ENCODE measurements at regions not wholly inside any gene's neighbourhood (a gene's known extent, or its start where the extent isn't known, plus 50 kb on each side); places are given as distances from the start of the nearest gene placed in this dataset.

GRCh38 chr6:113636357-113636824, 220.8 kb upstream of the MARCKS start:
- peaks cover 3% of the 10 kb centered on the region for H3K4me1 ChIP-seq (ENCODE audit: control insufficient read depth, insufficient read depth, low read length)
- H3K4me3 ChIP-seq (ENCODE audit: low read length in 2 of 2) = no peak overlapping the region
- H3K9me3 ChIP-seq (ENCODE audit: control insufficient read depth in 2 of 2, low read length in 2 of 2) = no peaks in the 10 kb centered on the region
- H3K27me3 ChIP-seq (ENCODE audit: control insufficient read depth in 1 of 2, insufficient read depth in 2 of 2, low read length in 2 of 2) = no peaks in the 10 kb centered on the region
- no peak overlapping the region for H3K9ac ChIP-seq (ENCODE audit: low read length in 2 of 2)
- no peaks in the 10 kb centered on the region for H3K36me3 ChIP-seq (ENCODE audit: control insufficient read depth in 2 of 2, insufficient read depth in 2 of 2, low read length in 2 of 2)
- no peak overlapping the region for H3K27ac ChIP-seq (ENCODE audit: low read length)

- Histone ChIP-seq H3K27me3 (ENCODE audit: control insufficient read depth in 1 of 2, insufficient read depth in 2 of 2, low read length in 2 of 2) (no peaks in the 10 kb centered on the region), H3K36me3 (ENCODE audit: control insufficient read depth in 2 of 2, insufficient read depth in 2 of 2, low read length in 2 of 2) (no peaks in the 10 kb centered on the region), H3K4me1 (ENCODE audit: control insufficient read depth, insufficient read depth, low read length) (no peaks in the 10 kb centered on the region), H3K4me3 (ENCODE audit: low read length in 2 of 2) (no peak overlapping the region), H3K9ac (ENCODE audit: low read length in 2 of 2) (no peak overlapping the region), H3K9me3 (ENCODE audit: control insufficient read depth in 2 of 2, low read length in 2 of 2) (no peaks in the 10 kb centered on the region), H3K27ac (ENCODE audit: low read length) (no peak overlapping the region)
Measured at GRCh38 chr6:113640051-113640450, 217.1 kb upstream of the MARCKS start.

DNA sequence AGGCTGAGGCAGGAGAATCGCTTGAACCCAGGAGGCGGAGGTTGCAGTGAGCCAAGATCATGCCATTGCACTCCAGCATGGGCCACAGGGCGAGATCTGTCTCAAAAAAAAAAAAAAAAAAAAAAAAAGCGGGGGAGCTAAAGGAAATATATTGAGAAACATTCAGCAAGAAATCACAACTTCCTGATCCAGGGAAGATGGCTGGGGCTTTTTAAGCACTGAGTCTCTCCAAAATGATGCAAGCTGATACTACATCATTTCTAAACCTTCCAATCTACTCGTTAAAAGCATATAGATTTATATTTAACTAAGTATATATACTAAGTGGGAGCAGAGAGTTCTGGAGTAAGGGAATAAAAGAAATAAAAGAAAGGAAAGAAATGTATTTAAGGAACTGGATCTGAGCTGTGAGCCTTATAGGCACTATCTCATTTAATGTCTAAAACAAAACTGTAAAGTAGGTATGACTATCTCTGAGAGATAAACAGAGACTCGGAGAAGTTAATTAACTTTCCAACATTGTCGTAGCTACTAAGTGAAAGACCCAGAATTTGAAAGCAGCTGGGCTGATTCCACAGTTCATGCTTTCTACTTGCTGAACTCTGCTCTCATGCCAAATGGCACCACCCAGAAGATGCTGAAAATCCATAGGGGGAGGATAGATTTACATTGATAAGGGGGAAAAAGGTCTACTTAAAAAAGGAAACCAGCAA, 215.0 kb upstream of the MARCKS start:
- no peaks in the 10 kb centered on the region for H3K4me1 ChIP-seq (ENCODE audit: control insufficient read depth, insufficient read depth, low read length)
- no peaks in the 10 kb centered on the region for H3K27me3 ChIP-seq (ENCODE audit: control insufficient read depth in 1 of 2, insufficient read depth in 2 of 2, low read length in 2 of 2)
- H3K27ac ChIP-seq (ENCODE audit: low read length) = no peak overlapping the region
- H3K9me3 ChIP-seq (ENCODE audit: control insufficient read depth in 2 of 2, low read length in 2 of 2) = no peaks in the 10 kb centered on the region
- H3K9ac ChIP-seq (ENCODE audit: low read length in 2 of 2) = no peak overlapping the region
- H3K36me3 ChIP-seq (ENCODE audit: control insufficient read depth in 2 of 2, insufficient read depth in 2 of 2, low read length in 2 of 2) = no peaks in the 10 kb centered on the region
- H3K4me3 ChIP-seq (ENCODE audit: low read length in 2 of 2) = no peak overlapping the region

GRCh38 chr6:113642714-113643406, 214.3 kb upstream of the MARCKS start:
- Histone ChIP-seq H3K9ac (ENCODE audit: low read length in 2 of 2) (no peak overlapping the region), H3K36me3 (ENCODE audit: control insufficient read depth in 2 of 2, insufficient read depth in 2 of 2, low read length in 2 of 2) (no peaks in the 10 kb centered on the region), H3K27ac (ENCODE audit: low read length) (no peak overlapping the region), H3K9me3 (ENCODE audit: control insufficient read depth in 2 of 2, low read length in 2 of 2) (no peaks in the 10 kb centered on the region), H3K4me1 (ENCODE audit: control insufficient read depth, insufficient read depth, low read length) (no peaks in the 10 kb centered on the region), H3K4me3 (ENCODE audit: low read length in 2 of 2) (no peak overlapping the region), H3K27me3 (ENCODE audit: control insufficient read depth in 1 of 2, insufficient read depth in 2 of 2, low read length in 2 of 2) (no peaks in the 10 kb centered on the region)

DNA sequence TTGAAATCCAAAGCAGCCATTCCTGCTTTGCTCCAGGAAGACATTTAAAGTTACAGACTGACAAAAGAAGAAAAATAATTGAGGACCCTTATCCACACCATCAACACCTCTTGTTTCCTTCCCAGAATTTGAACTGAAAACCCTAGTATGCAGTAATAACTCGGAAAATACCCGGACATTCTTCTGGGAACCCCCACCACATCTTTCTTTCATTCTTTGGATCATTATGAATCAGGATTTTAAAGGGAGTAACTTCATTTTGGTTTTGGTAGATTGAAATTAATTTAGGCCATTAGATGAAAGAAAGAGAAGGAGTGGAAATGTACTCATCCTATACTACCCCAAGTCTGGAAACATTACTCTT, 213.8 kb upstream of the MARCKS start:
- Histone ChIP-seq H3K4me1 (ENCODE audit: control insufficient read depth, insufficient read depth, low read length) (no peaks in the 10 kb centered on the region), H3K27ac (ENCODE audit: low read length) (no peak overlapping the region), H3K9me3 (ENCODE audit: control insufficient read depth in 2 of 2, low read length in 2 of 2) (no peaks in the 10 kb centered on the region), H3K36me3 (ENCODE audit: control insufficient read depth in 2 of 2, insufficient read depth in 2 of 2, low read length in 2 of 2) (no peaks in the 10 kb centered on the region), H3K27me3 (ENCODE audit: control insufficient read depth in 1 of 2, insufficient read depth in 2 of 2, low read length in 2 of 2) (no peaks in the 10 kb centered on the region), H3K9ac (ENCODE audit: low read length in 2 of 2) (no peak overlapping the region), H3K4me3 (ENCODE audit: low read length in 2 of 2) (no peak overlapping the region)

DNA sequence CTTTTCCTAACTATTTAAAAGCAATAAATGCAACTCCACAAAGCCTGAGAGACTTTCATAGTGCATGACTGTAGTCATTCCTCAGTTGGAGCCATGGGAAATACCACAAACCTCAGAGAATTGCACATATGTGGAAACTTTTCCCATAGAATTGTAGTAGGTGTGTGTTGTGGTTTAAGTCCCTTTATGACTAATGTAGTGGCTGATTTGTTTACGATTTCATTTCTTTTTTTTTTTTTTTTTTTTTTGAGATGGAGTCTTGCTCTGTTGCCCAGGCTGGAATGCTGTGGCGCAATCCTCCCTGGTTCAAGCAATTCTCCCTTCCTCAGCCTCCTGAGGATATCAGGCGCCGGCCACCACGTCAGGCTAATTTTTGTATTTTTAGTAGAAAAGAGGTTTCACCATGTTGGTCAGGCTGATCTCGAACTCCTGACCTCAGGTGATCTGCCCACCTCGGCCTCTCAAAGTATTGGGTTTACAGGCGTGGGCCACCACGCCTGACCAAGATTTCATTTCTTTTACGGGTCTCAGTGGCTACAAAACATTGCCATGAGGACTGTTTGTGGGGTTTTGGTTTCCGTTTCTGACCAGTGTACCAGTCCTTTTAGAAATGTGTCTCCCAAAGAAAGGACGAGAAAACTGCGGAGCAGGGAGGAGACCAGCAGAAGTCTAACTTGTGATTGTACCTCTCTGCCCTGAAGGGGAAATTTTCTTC, 212.1 kb upstream of the MARCKS start:
- Histone ChIP-seq H3K27ac (ENCODE audit: low read length) (no peak overlapping the region), H3K4me1 (ENCODE audit: control insufficient read depth, insufficient read depth, low read length) (no peaks in the 10 kb centered on the region)

DNA sequence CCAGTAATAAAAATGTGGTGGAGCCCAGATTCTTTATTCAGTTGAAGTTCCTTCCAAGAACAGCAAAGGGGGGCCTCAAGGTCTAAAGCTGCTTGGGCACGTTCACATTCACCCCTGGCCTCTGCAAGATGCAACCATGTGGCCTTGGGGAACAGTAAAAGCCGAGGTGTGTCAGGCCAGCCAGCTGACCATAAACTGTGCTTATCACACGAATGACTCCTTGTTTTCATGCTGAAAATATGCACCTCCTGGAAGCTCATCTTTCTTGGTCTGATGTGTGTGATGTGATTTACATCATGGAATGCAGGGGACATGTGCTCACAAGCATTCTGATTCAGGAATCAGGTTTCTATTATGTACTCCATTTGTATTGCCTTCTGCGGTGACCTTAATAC, 211.6 kb upstream of the MARCKS start:
- H3K27ac ChIP-seq (ENCODE audit: low read length) = no peak overlapping the region
- H3K9ac ChIP-seq (ENCODE audit: low read length in 2 of 2) = no peak overlapping the region
- no peaks in the 10 kb centered on the region for H3K36me3 ChIP-seq (ENCODE audit: control insufficient read depth in 2 of 2, insufficient read depth in 2 of 2, low read length in 2 of 2)
- H3K27me3 ChIP-seq (ENCODE audit: control insufficient read depth in 1 of 2, insufficient read depth in 2 of 2, low read length in 2 of 2) = no peaks in the 10 kb centered on the region
- no peak overlapping the region for H3K4me3 ChIP-seq (ENCODE audit: low read length in 2 of 2)
- no peaks in the 10 kb centered on the region for H3K9me3 ChIP-seq (ENCODE audit: control insufficient read depth in 2 of 2, low read length in 2 of 2)
- H3K4me1 ChIP-seq (ENCODE audit: control insufficient read depth, insufficient read depth, low read length) = no peaks in the 10 kb centered on the region

More for the DNA sequence above, 212.1 kb upstream of the MARCKS start:
- Histone ChIP-seq H3K9me3 (ENCODE audit: control insufficient read depth in 2 of 2, low read length in 2 of 2) (no peaks in the 10 kb centered on the region), H3K36me3 (ENCODE audit: control insufficient read depth in 2 of 2, insufficient read depth in 2 of 2, low read length in 2 of 2) (no peaks in the 10 kb centered on the region), H3K4me3 (ENCODE audit: low read length in 2 of 2) (no peak overlapping the region), H3K27me3 (ENCODE audit: control insufficient read depth in 1 of 2, insufficient read depth in 2 of 2, low read length in 2 of 2) (no peaks in the 10 kb centered on the region), H3K9ac (ENCODE audit: low read length in 2 of 2) (no peak overlapping the region)

GRCh38 chr6:113645986-113646385, 211.2 kb upstream of the MARCKS start:
- Histone ChIP-seq H3K9me3 (ENCODE audit: control insufficient read depth in 2 of 2, low read length in 2 of 2) (no peaks in the 10 kb centered on the region), H3K9ac (ENCODE audit: low read length in 2 of 2) (no peak overlapping the region), H3K36me3 (ENCODE audit: control insufficient read depth in 2 of 2, insufficient read depth in 2 of 2, low read length in 2 of 2) (no peaks in the 10 kb centered on the region), H3K4me1 (ENCODE audit: control insufficient read depth, insufficient read depth, low read length) (no peaks in the 10 kb centered on the region), H3K4me3 (ENCODE audit: low read length in 2 of 2) (no peak overlapping the region), H3K27me3 (ENCODE audit: control insufficient read depth in 1 of 2, insufficient read depth in 2 of 2, low read length in 2 of 2) (no peaks in the 10 kb centered on the region), H3K27ac (ENCODE audit: low read length) (no peak overlapping the region)

- Histone ChIP-seq H3K9ac (ENCODE audit: low read length in 2 of 2) (no peak overlapping the region), H3K36me3 (ENCODE audit: control insufficient read depth in 2 of 2, insufficient read depth in 2 of 2, low read length in 2 of 2) (no peaks in the 10 kb centered on the region), H3K4me1 (ENCODE audit: control insufficient read depth, insufficient read depth, low read length) (no peaks in the 10 kb centered on the region), H3K9me3 (ENCODE audit: control insufficient read depth in 2 of 2, low read length in 2 of 2) (no peaks in the 10 kb centered on the region), H3K27me3 (ENCODE audit: control insufficient read depth in 1 of 2, insufficient read depth in 2 of 2, low read length in 2 of 2) (no peaks in the 10 kb centered on the region), H3K4me3 (ENCODE audit: low read length in 2 of 2) (no peak overlapping the region), H3K27ac (ENCODE audit: low read length) (no peak overlapping the region)
Measured at GRCh38 chr6:113646701-113647100, 210.4 kb upstream of the MARCKS start.

DNA sequence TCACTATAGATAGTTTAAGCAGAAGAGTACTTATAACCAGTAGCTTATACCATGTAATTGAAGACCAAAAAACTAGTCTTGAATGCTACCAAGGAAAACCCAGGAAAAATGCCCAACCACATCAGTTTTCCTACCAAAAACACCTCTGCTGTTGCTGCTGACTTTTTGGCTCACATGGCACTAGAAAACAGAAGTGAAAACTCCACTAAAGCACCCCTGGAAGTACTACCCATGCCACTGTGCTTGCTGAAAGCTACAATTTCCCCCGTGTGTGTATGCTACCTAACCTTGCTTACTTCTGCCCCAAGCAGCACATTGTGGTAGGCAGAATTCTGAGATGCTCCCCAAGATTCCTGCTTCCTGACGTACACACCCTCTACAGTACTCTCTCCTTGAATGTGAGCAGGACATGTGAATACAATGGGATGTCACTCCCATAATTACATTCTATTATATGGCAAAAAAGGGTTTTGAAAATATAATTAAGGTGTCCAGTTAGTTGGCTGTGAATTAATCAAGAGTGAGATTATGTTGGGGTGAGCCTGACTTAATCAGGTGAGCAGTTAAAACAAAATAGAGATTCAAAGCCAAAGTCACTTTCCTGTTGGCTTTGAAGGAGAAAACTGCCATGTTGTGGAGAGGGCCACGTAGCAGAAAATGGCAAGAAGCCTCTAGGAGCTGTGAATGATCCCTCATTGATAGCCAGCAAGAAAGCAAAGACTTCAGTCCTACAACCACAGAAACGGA, 209.8 kb upstream of the MARCKS start:
- H3K9me3 ChIP-seq (ENCODE audit: control insufficient read depth in 2 of 2, low read length in 2 of 2) = no peaks in the 10 kb centered on the region
- H3K4me3 ChIP-seq (ENCODE audit: low read length in 2 of 2) = no peak overlapping the region
- H3K9ac ChIP-seq (ENCODE audit: low read length in 2 of 2) = no peak overlapping the region
- no peaks in the 10 kb centered on the region for H3K27me3 ChIP-seq (ENCODE audit: control insufficient read depth in 1 of 2, insufficient read depth in 2 of 2, low read length in 2 of 2)
- H3K36me3 ChIP-seq (ENCODE audit: control insufficient read depth in 2 of 2, insufficient read depth in 2 of 2, low read length in 2 of 2) = no peaks in the 10 kb centered on the region
- no peaks in the 10 kb centered on the region for H3K4me1 ChIP-seq (ENCODE audit: control insufficient read depth, insufficient read depth, low read length)
- no peak overlapping the region for H3K27ac ChIP-seq (ENCODE audit: low read length)
